ENCODE measurements at regions not wholly inside any gene's neighbourhood (a gene's known extent, or its start where the extent isn't known, plus 50 kb on each side); places are given as distances from the start of the nearest gene placed in this dataset.

DNA sequence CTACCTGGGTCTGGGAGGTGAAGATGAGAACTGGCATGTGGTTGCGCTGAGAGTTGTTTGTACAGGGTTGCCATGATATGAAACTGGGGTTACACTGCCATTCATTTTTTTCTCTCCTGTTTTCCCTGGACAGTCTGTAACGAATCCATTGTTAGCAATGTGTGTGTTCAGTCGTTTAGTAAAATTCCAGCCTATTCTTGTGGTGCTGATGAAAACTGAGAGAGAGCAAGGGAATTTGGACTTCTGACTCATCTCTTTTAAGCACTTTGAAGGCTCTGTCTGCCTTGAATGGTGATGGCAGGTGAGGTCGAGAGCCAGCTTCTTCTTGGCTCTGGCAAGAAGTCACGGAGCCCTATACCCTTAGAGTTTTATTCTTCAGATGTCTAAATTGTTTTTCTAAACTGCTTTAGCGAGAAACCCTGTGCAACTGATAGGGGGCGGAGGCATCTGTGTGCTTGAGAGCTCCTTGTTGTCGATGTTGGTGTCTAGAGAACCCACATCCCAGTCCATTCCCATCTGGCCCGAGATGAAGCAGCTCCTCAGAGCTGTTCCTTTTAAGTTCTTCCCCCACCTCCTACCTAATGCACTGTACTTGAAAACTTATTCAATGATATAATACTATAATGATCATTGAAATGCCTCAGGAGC lies 204.4 kb downstream of the TMX1 start:
- H3K9ac ChIP-seq (ENCODE audit: low read depth, low read length): no peak overlapping the region
- no peaks in the 10 kb centered on the region for H3K36me3 ChIP-seq (ENCODE audit: control insufficient read depth, insufficient read depth, low read length)
- H3K9me3 ChIP-seq (ENCODE audit: control insufficient read depth, insufficient read depth, low read length): no peaks in the 10 kb centered on the region
- no peak overlapping the region for H3K27ac ChIP-seq (ENCODE audit: low read depth, low read length)
- H3K4me3 ChIP-seq (ENCODE audit: low read depth, low read length): no peak overlapping the region
- H3K4me1 ChIP-seq (ENCODE audit: control insufficient read depth, insufficient read depth, low read length): peaks cover 11% of the 10 kb centered on the region
- no peaks in the 10 kb centered on the region; the same call in 1 of the 2 replicates for H3K27me3 ChIP-seq (ENCODE audit: control insufficient read depth, insufficient read depth, low read length)

- Histone ChIP-seq H3K9me3 (ENCODE audit: control insufficient read depth, insufficient read depth, low read length) (no peaks in the 10 kb centered on the region), H3K27ac (ENCODE audit: low read depth, low read length) (no peak overlapping the region), H3K4me1 (ENCODE audit: control insufficient read depth, insufficient read depth, low read length) (peaks cover 5% of the 10 kb centered on the region), H3K4me3 (ENCODE audit: low read depth, low read length) (no peak overlapping the region), H3K27me3 (ENCODE audit: control insufficient read depth, insufficient read depth, low read length) (no peaks in the 10 kb centered on the region; the same call in 1 of the 2 replicates), H3K9ac (ENCODE audit: low read depth, low read length) (no peak overlapping the region), H3K36me3 (ENCODE audit: control insufficient read depth, insufficient read depth, low read length) (no peaks in the 10 kb centered on the region)
Measured at GRCh38 chr14:51445001-51445390, 204.9 kb downstream of the TMX1 start.

DNA sequence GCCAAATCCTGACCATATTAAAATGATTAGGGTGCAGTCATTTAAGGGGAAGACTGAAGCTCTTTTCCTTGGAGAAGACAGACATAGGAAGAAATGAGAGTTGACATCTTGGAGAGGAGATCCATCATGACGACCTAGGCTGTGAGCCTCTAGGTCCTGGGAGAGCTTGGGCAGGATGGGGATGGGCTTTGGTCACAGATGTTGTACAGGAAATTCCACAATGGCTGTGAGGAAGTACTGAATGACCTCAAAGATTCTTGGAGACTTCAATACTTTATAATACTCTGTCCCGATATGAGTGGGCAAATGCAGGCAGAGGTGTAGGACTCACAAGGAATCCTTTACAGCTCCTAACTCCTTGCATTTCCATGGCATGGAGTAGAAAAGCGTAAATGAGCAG lies 204.9 kb upstream of the FRMD6 start:
- Histone ChIP-seq H3K27ac (ENCODE audit: low read depth, low read length) (no peak overlapping the region), H3K27me3 (ENCODE audit: control insufficient read depth, insufficient read depth, low read length) (no peaks in the 10 kb centered on the region), H3K4me1 (ENCODE audit: control insufficient read depth, insufficient read depth, low read length) (no peaks in the 10 kb centered on the region; the same call in 1 of the 2 replicates), H3K9ac (ENCODE audit: low read depth, low read length) (no peak overlapping the region), H3K9me3 (ENCODE audit: control insufficient read depth, insufficient read depth, low read length) (no peaks in the 10 kb centered on the region), H3K4me3 (ENCODE audit: low read depth, low read length) (no peak overlapping the region), H3K36me3 (ENCODE audit: control insufficient read depth, insufficient read depth, low read length) (no peaks in the 10 kb centered on the region)

DNA sequence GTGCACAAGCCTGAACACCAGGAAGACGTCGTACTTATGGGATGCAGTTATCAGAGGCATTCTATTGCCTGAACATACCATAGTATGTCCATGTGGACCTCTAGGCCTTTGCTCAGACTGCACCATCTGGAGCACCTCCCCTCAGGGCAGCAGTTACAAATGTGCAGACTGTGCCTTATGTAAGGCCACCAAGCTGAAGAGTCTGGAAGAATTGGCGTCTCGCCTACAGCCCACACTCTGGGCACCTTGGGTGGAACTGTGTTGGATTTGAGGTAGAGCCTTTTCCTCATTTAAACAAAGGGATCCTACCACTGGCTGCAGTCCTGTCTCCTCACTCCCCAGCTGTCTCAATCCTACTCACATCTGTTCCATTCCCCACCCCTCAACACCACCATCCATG lies 204.3 kb upstream of the FRMD6 start:
- no peaks in the 10 kb centered on the region for H3K4me1 ChIP-seq (ENCODE audit: control insufficient read depth, insufficient read depth, low read length)

DNA sequence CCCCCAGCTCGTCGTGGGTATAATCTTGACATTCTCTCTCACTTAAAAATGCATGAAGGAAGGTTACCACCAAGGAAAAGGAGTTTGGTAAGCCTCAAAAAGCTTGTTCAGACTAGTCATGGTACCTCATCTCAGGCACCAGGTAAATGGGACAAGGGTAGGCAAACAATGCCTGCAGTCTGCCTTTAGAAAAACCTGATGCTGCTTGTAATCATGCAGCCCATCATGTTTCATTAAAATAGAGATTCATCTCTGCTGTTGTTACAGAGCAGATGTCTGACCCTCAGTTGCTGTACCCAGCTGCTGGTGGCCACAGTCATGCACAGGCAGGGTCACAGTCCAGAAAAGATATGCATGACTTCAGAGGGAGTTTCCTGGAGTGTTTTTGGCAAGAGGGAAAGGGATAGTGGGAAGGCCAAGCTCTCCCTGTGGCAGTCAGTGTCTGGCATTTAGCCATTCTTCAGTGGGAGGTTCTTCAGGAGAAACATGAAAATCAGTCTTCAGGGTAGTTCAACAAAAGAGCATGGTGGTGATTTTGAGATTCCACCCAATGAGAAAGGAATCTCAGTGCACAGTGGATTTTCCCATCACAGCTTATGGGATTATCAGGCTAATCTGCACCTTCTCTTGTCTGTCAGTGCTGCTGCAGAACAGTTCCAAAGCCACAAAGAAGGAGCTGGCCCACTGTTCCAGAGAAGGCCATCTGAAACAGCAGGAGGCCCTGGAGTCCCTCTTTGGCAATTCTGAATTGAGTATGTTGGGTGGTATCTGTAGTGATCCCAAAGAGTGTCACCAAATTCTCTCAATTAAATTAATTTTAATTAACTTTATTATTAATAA lies 202.7 kb upstream of the FRMD6 start:
- Histone ChIP-seq H3K9ac (ENCODE audit: low read depth, low read length) (no peak overlapping the region), H3K27ac (ENCODE audit: low read depth, low read length) (no peak overlapping the region), H3K4me3 (ENCODE audit: low read depth, low read length) (no peak overlapping the region), H3K27me3 (ENCODE audit: control insufficient read depth, insufficient read depth, low read length) (no peaks in the 10 kb centered on the region), H3K4me1 (ENCODE audit: control insufficient read depth, insufficient read depth, low read length) (no peaks in the 10 kb centered on the region), H3K36me3 (ENCODE audit: control insufficient read depth, insufficient read depth, low read length) (no peaks in the 10 kb centered on the region), H3K9me3 (ENCODE audit: control insufficient read depth, insufficient read depth, low read length) (no peaks in the 10 kb centered on the region)

More for the DNA sequence above, 204.3 kb upstream of the FRMD6 start:
- Histone ChIP-seq H3K9ac (ENCODE audit: low read depth, low read length) (no peak overlapping the region), H3K27ac (ENCODE audit: low read depth, low read length) (no peak overlapping the region), H3K27me3 (ENCODE audit: control insufficient read depth, insufficient read depth, low read length) (no peaks in the 10 kb centered on the region), H3K36me3 (ENCODE audit: control insufficient read depth, insufficient read depth, low read length) (no peaks in the 10 kb centered on the region), H3K4me3 (ENCODE audit: low read depth, low read length) (no peak overlapping the region), H3K9me3 (ENCODE audit: control insufficient read depth, insufficient read depth, low read length) (no peaks in the 10 kb centered on the region)

GRCh38 chr14:51449681-51450080 lies 202.0 kb upstream of the FRMD6 start:
- H3K36me3 ChIP-seq (ENCODE audit: control insufficient read depth, insufficient read depth, low read length): no peaks in the 10 kb centered on the region
- H3K4me1 ChIP-seq (ENCODE audit: control insufficient read depth, insufficient read depth, low read length): no peaks in the 10 kb centered on the region
- no peak overlapping the region for H3K27ac ChIP-seq (ENCODE audit: low read depth, low read length)

GRCh38 chr14:51451561-51451960 lies 200.1 kb upstream of the FRMD6 start:
- no peaks in the 10 kb centered on the region for H3K27me3 ChIP-seq (ENCODE audit: control insufficient read depth, insufficient read depth, low read length)
- no peaks in the 10 kb centered on the region for H3K36me3 ChIP-seq (ENCODE audit: control insufficient read depth, insufficient read depth, low read length)
- no peaks in the 10 kb centered on the region for H3K4me1 ChIP-seq (ENCODE audit: control insufficient read depth, insufficient read depth, low read length)
- no peak overlapping the region for H3K4me3 ChIP-seq (ENCODE audit: low read depth, low read length)
- H3K27ac ChIP-seq (ENCODE audit: low read depth, low read length): no peak overlapping the region
- no peaks in the 10 kb centered on the region for H3K9me3 ChIP-seq (ENCODE audit: control insufficient read depth, insufficient read depth, low read length)
- H3K9ac ChIP-seq (ENCODE audit: low read depth, low read length): no peak overlapping the region

More at GRCh38 chr14:51449681-51450080, 202.0 kb upstream of the FRMD6 start:
- H3K9me3 ChIP-seq (ENCODE audit: control insufficient read depth, insufficient read depth, low read length): no peaks in the 10 kb centered on the region
- no peak overlapping the region for H3K9ac ChIP-seq (ENCODE audit: low read depth, low read length)
- no peaks in the 10 kb centered on the region for H3K27me3 ChIP-seq (ENCODE audit: control insufficient read depth, insufficient read depth, low read length)
- H3K4me3 ChIP-seq (ENCODE audit: low read depth, low read length): no peak overlapping the region

DNA sequence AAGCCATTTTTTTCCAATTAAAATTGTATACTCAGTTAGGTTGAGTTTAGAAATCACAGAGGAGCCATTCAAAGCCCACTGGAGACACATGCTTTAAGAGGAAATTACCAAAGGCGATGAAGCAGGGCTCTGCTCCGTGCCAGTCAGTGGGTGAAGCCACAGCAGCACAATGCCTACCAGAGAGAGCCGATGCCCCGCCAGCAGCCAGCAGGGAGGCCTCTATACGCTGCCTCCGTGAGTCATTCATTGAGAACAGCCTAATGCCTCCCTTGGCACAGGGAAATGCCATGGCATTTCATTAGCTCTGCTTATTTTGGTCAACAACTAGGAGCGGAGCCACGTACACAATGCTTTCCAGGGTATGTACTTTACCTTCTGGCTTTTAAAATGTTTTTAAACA lies 197.8 kb upstream of the FRMD6 start:
- Histone ChIP-seq H3K27ac (ENCODE audit: low read depth, low read length) (no peak overlapping the region), H3K27me3 (ENCODE audit: control insufficient read depth, insufficient read depth, low read length) (no peaks in the 10 kb centered on the region), H3K4me3 (ENCODE audit: low read depth, low read length) (no peak overlapping the region), H3K36me3 (ENCODE audit: control insufficient read depth, insufficient read depth, low read length) (no peaks in the 10 kb centered on the region), H3K4me1 (ENCODE audit: control insufficient read depth, insufficient read depth, low read length) (no peaks in the 10 kb centered on the region), H3K9me3 (ENCODE audit: control insufficient read depth, insufficient read depth, low read length) (no peaks in the 10 kb centered on the region), H3K9ac (ENCODE audit: low read depth, low read length) (no peak overlapping the region)

GRCh38 chr14:51454351-51454750 lies 197.4 kb upstream of the FRMD6 start:
- no peak overlapping the region for H3K9ac ChIP-seq (ENCODE audit: low read depth, low read length)

DNA sequence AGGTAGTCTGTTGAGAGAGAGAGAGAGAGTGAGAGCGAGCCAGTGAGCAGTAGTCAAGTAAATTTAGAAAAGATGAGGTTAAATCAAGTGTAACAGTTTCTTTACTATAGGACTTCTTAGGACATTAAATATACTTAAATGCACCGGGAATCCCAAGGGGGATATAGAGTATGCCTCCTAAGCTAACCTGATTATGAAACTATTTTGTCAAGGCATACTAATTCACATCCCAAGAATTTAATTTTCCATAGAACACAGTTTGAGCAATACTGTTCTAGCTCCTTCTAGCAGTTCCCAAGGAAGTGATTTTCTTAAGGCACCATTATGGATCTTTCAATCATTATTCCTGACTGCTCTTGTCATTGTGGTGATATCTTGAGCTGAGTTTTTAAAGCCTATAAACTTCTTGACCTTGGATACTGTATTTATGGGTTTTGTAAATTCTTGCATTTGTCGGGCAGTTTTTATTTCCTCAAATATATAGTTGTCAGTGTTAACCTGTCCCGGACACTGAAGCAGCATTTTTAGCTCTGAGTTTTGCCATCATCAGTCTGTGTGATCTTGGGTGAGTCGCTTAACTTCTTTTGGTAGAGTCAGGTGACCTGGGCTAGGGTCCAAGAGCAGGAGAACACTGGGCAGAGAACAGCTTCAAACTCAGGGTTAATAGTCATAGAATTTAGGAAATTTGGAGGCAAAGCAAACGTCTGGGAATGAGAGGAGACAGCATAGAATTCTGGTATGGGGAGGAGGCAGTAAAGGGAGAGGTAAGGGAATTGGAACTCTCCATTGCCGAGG lies 196.5 kb upstream of the FRMD6 start:
- no peaks in the 10 kb centered on the region for H3K36me3 ChIP-seq (ENCODE audit: control insufficient read depth, insufficient read depth, low read length)
- H3K27ac ChIP-seq (ENCODE audit: low read depth, low read length): no peak overlapping the region
- H3K4me1 ChIP-seq (ENCODE audit: control insufficient read depth, insufficient read depth, low read length): no peaks in the 10 kb centered on the region
- H3K9me3 ChIP-seq (ENCODE audit: control insufficient read depth, insufficient read depth, low read length): no peaks in the 10 kb centered on the region
- H3K9ac ChIP-seq (ENCODE audit: low read depth, low read length): no peak overlapping the region
- H3K4me3 ChIP-seq (ENCODE audit: low read depth, low read length): no peak overlapping the region
- no peaks in the 10 kb centered on the region for H3K27me3 ChIP-seq (ENCODE audit: control insufficient read depth, insufficient read depth, low read length)

More at GRCh38 chr14:51454351-51454750, 197.4 kb upstream of the FRMD6 start:
- no peaks in the 10 kb centered on the region for H3K4me1 ChIP-seq (ENCODE audit: control insufficient read depth, insufficient read depth, low read length)
- no peak overlapping the region for H3K4me3 ChIP-seq (ENCODE audit: low read depth, low read length)
- H3K27ac ChIP-seq (ENCODE audit: low read depth, low read length): no peak overlapping the region
- H3K9me3 ChIP-seq (ENCODE audit: control insufficient read depth, insufficient read depth, low read length): no peaks in the 10 kb centered on the region
- H3K36me3 ChIP-seq (ENCODE audit: control insufficient read depth, insufficient read depth, low read length): no peaks in the 10 kb centered on the region
- no peaks in the 10 kb centered on the region for H3K27me3 ChIP-seq (ENCODE audit: control insufficient read depth, insufficient read depth, low read length)
